Fibroblast of villous mesenchyme (primary cell): ENCODE measurements at regions not wholly inside any gene's neighbourhood (a gene's known extent, or its start where the extent isn't known, plus 50 kb on each side); places are given as distances from the start of the nearest gene placed in this dataset.

Source experiments
- DNase-seq: peaks from one replicate; pipeline ENCODE4 v3.0.0-alpha.2; 2010; ENCODE audit warnings: low read depth
- H3K4me3 ChIP-seq: 2 replicates; pipeline ENCODE4 v1.5.1; 2011; ENCODE audit warnings: low read depth, mild to moderate bottlenecking, low read length
- TF ChIP-seq, protein P1 (sequence below): IDR thresholded peaks from 2 replicates; pipeline ENCODE4 v1.5.1; 2012; ENCODE audit warnings: low read depth, mild to moderate bottlenecking, low read length; ENCODE audit not compliant: insufficient read depth

DNA sequence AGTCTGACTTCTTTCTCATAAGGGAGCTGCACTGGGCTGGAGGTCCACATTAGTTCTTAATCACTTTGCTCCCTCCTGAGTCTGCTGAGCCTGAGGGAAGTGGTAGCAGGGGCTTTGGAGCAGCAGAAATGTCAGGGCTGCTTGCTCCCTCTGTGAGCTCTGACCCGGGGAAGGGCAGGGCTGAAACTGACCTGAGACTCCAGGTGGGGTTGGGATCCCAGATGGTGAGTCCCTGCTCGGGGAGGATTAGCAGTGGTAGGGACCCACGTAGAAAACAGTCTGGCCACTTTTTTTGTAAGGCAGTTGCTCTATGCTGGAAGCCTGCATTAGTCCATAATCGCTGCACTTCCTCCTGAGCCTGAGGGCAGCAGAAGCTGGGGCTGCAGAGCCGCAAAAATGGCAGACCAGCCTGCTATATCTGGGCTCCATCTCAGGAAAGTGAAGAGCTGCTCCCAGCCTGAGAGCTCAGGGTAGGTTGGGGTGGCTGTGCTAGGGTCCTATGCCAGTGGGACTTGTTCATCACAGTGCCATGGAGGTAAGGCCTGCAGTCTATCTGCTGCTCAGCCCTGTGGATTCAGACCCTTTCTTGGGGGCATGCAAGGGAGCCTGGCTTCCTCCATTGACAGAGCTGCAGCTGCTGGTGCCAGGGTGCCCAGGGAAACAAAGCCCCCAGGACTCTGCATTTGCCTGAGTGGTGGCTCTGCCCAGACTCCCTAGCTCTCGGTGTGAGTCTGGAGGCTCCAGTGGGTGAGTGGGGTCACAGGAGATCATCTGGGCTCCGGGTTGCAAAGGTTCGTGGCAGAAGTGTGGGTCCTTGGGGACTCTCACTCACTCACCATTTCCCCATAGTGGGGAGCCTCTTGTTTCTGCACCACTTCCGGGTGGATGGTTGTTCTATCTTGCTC is 854.3 kb downstream of the LUZP2 start:
- TF ChIP-seq, protein P1, sequence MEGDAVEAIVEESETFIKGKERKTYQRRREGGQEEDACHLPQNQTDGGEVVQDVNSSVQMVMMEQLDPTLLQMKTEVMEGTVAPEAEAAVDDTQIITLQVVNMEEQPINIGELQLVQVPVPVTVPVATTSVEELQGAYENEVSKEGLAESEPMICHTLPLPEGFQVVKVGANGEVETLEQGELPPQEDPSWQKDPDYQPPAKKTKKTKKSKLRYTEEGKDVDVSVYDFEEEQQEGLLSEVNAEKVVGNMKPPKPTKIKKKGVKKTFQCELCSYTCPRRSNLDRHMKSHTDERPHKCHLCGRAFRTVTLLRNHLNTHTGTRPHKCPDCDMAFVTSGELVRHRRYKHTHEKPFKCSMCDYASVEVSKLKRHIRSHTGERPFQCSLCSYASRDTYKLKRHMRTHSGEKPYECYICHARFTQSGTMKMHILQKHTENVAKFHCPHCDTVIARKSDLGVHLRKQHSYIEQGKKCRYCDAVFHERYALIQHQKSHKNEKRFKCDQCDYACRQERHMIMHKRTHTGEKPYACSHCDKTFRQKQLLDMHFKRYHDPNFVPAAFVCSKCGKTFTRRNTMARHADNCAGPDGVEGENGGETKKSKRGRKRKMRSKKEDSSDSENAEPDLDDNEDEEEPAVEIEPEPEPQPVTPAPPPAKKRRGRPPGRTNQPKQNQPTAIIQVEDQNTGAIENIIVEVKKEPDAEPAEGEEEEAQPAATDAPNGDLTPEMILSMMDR, result no peak
- DNase-seq, result no peak
- no peak overlapping the region for H3K4me3 ChIP-seq

DNA sequence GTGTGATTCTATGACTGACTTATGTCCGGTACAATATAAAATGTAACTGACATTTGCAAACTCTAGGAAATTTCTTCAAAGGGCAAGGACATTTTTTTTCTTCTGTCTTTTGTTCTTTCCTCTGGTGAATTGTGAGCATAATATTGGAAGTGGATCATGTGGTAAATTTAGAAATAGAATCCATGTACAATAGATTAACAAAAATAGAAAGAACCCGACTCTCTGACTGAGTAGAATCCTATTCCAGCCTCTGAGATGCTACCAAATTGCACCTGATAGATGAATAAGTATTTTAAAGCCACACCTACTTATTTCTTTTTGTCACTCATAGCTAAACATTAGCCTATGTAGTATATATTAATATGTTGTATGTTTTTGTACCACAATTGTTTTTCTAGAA is 860.3 kb downstream of the LUZP2 start:
- H3K4me3 ChIP-seq, result no peak overlapping the region
- TF ChIP-seq, protein P1, result no peak

DNA sequence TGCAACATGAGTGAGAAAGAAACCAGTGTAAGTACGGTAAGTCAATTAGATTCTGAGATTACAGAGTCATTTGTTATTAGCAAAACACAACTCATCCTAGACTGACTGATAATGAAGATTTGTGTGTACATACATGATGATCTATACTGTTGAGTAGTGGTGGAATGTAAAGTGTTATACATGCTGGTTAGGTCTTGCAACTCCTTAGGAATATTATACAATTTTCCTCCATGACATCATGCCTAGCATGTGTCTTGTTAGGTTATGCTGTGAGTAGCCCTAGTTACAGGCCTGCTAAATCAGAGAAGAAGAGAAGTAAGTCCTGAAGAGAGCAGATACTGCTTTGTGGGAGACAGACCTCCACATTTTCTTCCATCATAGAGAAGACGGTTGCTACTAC is 880.6 kb downstream of the LUZP2 start:
- TF ChIP-seq, protein P1, result no peak
- DNase-seq, result no peak
- H3K4me3 ChIP-seq, result no peak overlapping the region

More for the DNA sequence above, 860.3 kb downstream of the LUZP2 start:
- no peak for DNase-seq

DNA sequence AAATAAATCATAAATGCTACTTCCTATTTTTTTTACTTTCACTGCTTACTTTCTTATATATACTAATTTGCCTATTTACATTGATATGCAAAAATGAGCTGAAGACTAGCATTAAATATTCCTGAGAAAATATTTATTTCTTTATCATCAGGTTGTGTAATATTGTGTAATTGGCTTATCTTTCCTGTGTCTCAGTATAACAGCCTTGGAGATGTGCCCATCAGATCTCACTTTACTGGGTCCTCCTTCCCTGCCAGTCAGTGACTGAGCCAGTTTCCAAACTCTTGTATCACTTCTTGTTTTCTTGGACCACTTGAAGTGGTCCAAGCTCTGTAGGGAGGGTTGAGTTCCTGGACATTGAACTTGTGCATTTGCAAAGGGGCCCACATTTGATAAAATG is 900.0 kb downstream of the LUZP2 start:
- no peak for DNase-seq
- H3K4me3 ChIP-seq, result no peak overlapping the region
- TF ChIP-seq, protein P1, result no peak

DNA sequence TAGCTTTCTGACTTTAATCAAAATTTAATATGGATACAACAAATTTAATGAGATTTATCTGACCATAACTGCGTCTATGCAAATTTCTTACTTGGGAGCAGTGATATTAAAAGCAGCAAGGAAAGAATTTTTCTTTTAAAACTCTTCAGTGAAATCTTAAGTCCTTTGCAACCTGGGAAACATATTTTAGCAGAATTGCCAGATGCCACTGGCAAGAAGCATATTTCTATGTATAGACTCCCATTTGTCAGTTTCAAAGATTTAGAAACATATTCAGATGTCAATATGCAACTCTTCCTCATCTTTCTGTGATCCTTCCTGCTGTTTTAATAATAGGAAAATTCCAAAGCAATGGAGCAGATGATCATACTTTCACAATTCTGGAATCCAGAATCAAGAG is 911.3 kb downstream of the LUZP2 start:
- DNase-seq, result no peak
- TF ChIP-seq, protein P1, result no peak
- no peak overlapping the region for H3K4me3 ChIP-seq

DNA sequence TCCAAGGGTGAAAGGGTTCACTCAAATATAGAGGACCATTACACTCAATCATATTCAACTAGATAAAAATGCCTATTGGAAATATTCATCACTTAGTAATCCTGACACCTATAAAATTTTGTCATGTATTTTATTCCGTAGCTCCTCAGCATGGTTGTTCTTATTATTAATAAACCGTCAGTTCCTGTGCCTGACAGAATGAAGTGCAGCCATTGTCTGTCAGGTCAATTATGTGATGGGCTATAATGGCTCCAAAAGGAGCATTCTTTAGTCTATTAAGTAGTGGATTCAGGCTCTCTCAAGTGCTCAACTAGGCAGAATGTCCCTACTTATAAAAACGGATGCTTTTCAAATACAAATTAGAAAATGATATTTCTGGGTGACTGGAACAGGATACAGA is 916.1 kb upstream of the ANO3 start:
- no peak overlapping the region for H3K4me3 ChIP-seq
- no peak for DNase-seq
- TF ChIP-seq, protein P1, result no peak
